ENCODE measurements at regions not wholly inside any gene's neighbourhood (a gene's known extent, or its start where the extent isn't known, plus 50 kb on each side); places are given as distances from the start of the nearest gene placed in this dataset.

GRCh38 chrY:9257255-9257654, 80.0 kb upstream of the TSPY4 start:
- intact Hi-C loops (cut with micrococcal nuclease; ENCODE audit: unreplicated experiment): no loop called here
- Histone ChIP-seq H3K79me2 (ENCODE audit: insufficient read depth, low read length) (no peaks in the 10 kb centered on the region), H3K9me3 (ENCODE audit: low read length) (no peaks in the 10 kb centered on the region), H2AFZ (ENCODE audit: low read length) (no peak overlapping the region), H3K27ac (ENCODE audit: extremely low read length, insufficient read depth, low read length) (no peak overlapping the region), H3K27me3 (ENCODE audit: control insufficient read depth in 1 of 2, insufficient read depth in 2 of 2, low read length in 2 of 2) (no peaks in the 10 kb centered on the region), H3K4me2 (ENCODE audit: low read depth, low read length) (no peak overlapping the region), H3K9ac (ENCODE audit: insufficient read depth, low read depth, low read length) (no peak overlapping the region), H3K36me3 (replicated peaks in 1 of 2; ENCODE audit: control insufficient read depth in 1 of 2, insufficient read depth in 2 of 2, low read length in 2 of 2) (no peaks in the 10 kb centered on the region), H3K4me3 (replicated peaks in 1 of 3; ENCODE audit: insufficient read depth in 1 of 3, low read depth in 2 of 3, low read length in 3 of 3) (no peak overlapping the region), H3K4me1 (ENCODE audit: insufficient read depth, low read length) (no peaks in the 10 kb centered on the region), H4K20me1 (ENCODE audit: insufficient read depth, low read length) (no peaks in the 10 kb centered on the region)
- ATAC-seq (no peak), FAIRE-seq (no peak), DNase-seq (ENCODE audit: low spot score) (no peak)
- ChIA-PET CTCF (ENCODE audit: low intra/inter-chr PET ratio, low total read pairs) (no interaction called here), POLR2A (no interaction called here)
- in situ Hi-C loops (cut with HindIII; ENCODE audit: extremely low pct_ligation_motif_present, low pct_unique_long_range_greater_than_20kb): no loop called here
- WGBS (ENCODE audit: low lambda C conversion rate): 25% methylated on average over 2 of the region's 2 CpGs
- no TSS peak for BruUV-seq (replicated peaks)
- no peak for TF ChIP-seq CCDC6 (CRISPR knock-in tag; IDR thresholded peaks at IDR 0.05)
- no peak for TF ChIP-seq ZNF564 (CRISPR knock-in tag; IDR thresholded peaks at IDR 0.05)
- no peak for TF ChIP-seq ZFP36L1 (CRISPR knock-in tag; IDR thresholded peaks at IDR 0.05)
- no peak for TF ChIP-seq TSC22D2 (CRISPR knock-in tag; IDR thresholded peaks at IDR 0.05; ENCODE audit: borderline replicate concordance)
- TF ChIP-seq ZNF512 (CRISPR knock-in tag; IDR thresholded peaks at IDR 0.05): no peak
- TF ChIP-seq, protein P1, sequence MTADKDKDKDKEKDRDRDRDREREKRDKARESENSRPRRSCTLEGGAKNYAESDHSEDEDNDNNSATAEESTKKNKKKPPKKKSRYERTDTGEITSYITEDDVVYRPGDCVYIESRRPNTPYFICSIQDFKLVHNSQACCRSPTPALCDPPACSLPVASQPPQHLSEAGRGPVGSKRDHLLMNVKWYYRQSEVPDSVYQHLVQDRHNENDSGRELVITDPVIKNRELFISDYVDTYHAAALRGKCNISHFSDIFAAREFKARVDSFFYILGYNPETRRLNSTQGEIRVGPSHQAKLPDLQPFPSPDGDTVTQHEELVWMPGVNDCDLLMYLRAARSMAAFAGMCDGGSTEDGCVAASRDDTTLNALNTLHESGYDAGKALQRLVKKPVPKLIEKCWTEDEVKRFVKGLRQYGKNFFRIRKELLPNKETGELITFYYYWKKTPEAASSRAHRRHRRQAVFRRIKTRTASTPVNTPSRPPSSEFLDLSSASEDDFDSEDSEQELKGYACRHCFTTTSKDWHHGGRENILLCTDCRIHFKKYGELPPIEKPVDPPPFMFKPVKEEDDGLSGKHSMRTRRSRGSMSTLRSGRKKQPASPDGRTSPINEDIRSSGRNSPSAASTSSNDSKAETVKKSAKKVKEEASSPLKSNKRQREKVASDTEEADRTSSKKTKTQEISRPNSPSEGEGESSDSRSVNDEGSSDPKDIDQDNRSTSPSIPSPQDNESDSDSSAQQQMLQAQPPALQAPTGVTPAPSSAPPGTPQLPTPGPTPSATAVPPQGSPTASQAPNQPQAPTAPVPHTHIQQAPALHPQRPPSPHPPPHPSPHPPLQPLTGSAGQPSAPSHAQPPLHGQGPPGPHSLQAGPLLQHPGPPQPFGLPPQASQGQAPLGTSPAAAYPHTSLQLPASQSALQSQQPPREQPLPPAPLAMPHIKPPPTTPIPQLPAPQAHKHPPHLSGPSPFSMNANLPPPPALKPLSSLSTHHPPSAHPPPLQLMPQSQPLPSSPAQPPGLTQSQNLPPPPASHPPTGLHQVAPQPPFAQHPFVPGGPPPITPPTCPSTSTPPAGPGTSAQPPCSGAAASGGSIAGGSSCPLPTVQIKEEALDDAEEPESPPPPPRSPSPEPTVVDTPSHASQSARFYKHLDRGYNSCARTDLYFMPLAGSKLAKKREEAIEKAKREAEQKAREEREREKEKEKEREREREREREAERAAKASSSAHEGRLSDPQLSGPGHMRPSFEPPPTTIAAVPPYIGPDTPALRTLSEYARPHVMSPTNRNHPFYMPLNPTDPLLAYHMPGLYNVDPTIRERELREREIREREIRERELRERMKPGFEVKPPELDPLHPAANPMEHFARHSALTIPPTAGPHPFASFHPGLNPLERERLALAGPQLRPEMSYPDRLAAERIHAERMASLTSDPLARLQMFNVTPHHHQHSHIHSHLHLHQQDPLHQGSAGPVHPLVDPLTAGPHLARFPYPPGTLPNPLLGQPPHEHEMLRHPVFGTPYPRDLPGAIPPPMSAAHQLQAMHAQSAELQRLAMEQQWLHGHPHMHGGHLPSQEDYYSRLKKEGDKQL (CRISPR knock-in tag; IDR thresholded peaks at IDR 0.05; ENCODE audit: low read depth): no peak
- TF ChIP-seq ZNF335 (CRISPR knock-in tag; IDR thresholded peaks at IDR 0.05): no peak
- no peak for TF ChIP-seq HOXD1 (CRISPR knock-in tag; IDR thresholded peaks at IDR 0.05)
- no peak for TF ChIP-seq FOXJ3 (CRISPR knock-in tag; IDR thresholded peaks at IDR 0.05; ENCODE audit: borderline replicate concordance)
- no peak for TF ChIP-seq KMT2B (CRISPR knock-in tag; IDR thresholded peaks at IDR 0.05)
- TF ChIP-seq ZSCAN21 (CRISPR knock-in tag; IDR thresholded peaks at IDR 0.05; ENCODE audit: borderline replicate concordance): no peak
- TF ChIP-seq ZNF17 (CRISPR knock-in tag; IDR thresholded peaks at IDR 0.05): no peak
- no peak for TF ChIP-seq SIX4 (CRISPR knock-in tag; IDR thresholded peaks at IDR 0.05)
- TF ChIP-seq NR2F6 (IDR thresholded peaks at IDR 0.05): no peak
- TF ChIP-seq NR2F6 (CRISPR knock-in tag; IDR thresholded peaks at IDR 0.05): no peak

Measured in HepG2 (cell line).